Neutrophil (primary cell): ENCODE measurements at regions not wholly inside any gene's neighbourhood (a gene's known extent, or its start where the extent isn't known, plus 50 kb on each side); places are given as distances from the start of the nearest gene placed in this dataset.

Experiments used
- H3K27ac ChIP-seq: fragments of 200-600 bp; sonication (generic); 2 replicates; pipeline ENCODE4 v1.5.1; 2016; ENCODE audit warnings: mild to moderate bottlenecking, moderate library complexity
- H3K27me3 ChIP-seq: fragments of 200-600 bp; sonication (generic); 2 replicates; pipeline ENCODE4 v1.6.0; 2016; ENCODE audit warnings: mild to moderate bottlenecking
- H3K36me3 ChIP-seq: fragments of 200-600 bp; sonication (generic); 2 replicates; pipeline ENCODE4 v1.5.1; 2017
- H3K4me1 ChIP-seq, 2 experiments: fragments of 200-600 bp in 1 of 2; sonication (generic) in 1 of 2; 1 replicate in 1 of 2; 2 replicates in 1 of 2; pipeline versions ENCODE4 v1.5.1 to v1.6.1; 2013 to 2016; ENCODE audit warnings: low read depth in 1 of 2, low read length in 1 of 2, mild to moderate bottlenecking in 1 of 2, moderate library complexity in 1 of 2; ENCODE audit not compliant: control insufficient read depth in 1 of 2, insufficient read depth in 1 of 2
- H3K4me3 ChIP-seq, 2 experiments: fragments of 200-600 bp in 1 of 2; sonication (generic) in 1 of 2; 1 replicate in 1 of 2; 2 replicates in 1 of 2; pipeline ENCODE4 v1.5.1; 2013 to 2016; ENCODE audit warnings: low read depth in 1 of 2, low read length in 1 of 2, mild to moderate bottlenecking in 1 of 2, moderate library complexity in 1 of 2
- H3K9me3 ChIP-seq: fragments of 200-600 bp; sonication (generic); 2 replicates; pipeline ENCODE4 v1.5.1; 2016
- TF ChIP-seq, protein P1 (sequence below): fragments of 200-600 bp; sonication (generic); IDR thresholded peaks from 2 replicates; pipeline ENCODE4 v1.5.1; 2016; ENCODE audit warnings: antibody characterized with exemption

DNA sequence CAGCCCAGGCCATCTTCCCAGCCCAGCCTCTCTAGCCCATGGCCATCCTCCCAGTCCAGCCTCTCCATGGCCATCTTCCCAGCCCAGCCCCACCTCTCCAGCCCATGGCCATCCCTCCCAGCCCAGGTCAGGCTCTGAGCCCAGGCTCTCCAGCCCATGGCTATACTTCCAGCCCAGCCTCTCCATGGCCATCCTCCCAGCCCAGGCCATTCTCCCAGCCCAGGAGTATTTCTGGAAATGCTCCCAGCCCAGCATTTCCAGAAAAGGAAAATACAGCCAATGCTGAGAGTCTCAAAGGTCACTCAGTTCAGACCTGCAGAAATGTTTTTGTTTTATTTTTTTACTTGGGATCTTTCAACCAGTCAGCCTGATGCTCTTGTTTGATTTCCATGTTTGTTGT lies 70.0 kb upstream of the ZNF281 start:
- Histone ChIP-seq H3K4me1 (no peaks in the 10 kb centered on the region), H3K27ac (no peak overlapping the region), H3K27me3 (no peaks in the 10 kb centered on the region), H3K9me3 (no peaks in the 10 kb centered on the region), H3K36me3 (no peaks in the 10 kb centered on the region), H3K4me3 (no peak overlapping the region)
- TF ChIP-seq, protein P1, sequence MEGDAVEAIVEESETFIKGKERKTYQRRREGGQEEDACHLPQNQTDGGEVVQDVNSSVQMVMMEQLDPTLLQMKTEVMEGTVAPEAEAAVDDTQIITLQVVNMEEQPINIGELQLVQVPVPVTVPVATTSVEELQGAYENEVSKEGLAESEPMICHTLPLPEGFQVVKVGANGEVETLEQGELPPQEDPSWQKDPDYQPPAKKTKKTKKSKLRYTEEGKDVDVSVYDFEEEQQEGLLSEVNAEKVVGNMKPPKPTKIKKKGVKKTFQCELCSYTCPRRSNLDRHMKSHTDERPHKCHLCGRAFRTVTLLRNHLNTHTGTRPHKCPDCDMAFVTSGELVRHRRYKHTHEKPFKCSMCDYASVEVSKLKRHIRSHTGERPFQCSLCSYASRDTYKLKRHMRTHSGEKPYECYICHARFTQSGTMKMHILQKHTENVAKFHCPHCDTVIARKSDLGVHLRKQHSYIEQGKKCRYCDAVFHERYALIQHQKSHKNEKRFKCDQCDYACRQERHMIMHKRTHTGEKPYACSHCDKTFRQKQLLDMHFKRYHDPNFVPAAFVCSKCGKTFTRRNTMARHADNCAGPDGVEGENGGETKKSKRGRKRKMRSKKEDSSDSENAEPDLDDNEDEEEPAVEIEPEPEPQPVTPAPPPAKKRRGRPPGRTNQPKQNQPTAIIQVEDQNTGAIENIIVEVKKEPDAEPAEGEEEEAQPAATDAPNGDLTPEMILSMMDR: no peak

DNA sequence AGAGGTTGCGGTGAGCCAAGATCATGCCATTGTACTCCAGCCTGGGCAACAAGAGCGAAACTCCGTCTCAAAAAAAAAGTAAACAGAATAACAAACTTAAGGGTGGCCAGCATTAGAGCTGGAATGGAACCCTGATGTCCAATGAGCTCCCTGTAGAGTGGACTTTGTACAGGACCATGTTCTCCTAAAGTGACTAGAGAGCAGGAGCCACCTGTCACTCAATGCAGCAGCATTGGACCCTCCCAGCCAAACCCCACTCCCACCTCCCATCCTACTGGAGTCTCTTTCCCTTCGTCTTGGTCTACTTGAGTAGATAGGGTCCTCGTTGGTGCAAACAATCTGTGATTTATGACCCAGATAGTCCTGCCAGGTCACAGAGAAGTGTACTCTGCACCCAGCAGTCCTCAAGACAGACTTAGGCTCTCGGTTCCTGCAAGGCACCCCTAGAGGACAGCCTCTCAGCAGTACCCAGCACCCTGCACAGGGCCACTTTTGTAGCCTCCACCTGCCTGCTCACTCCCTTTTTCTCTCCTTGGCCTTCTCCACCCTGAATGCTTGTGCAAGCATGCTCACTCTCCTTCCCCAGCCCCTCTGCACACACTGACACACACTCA lies 69.2 kb upstream of the ZNF281 start:
- TF ChIP-seq, protein P1: no peak
- H3K9me3 ChIP-seq: no peaks in the 10 kb centered on the region
- H3K27me3 ChIP-seq: no peaks in the 10 kb centered on the region
- no peaks in the 10 kb centered on the region for H3K4me1 ChIP-seq
- H3K27ac ChIP-seq: no peak overlapping the region
- no peak overlapping the region for H3K4me3 ChIP-seq
- H3K36me3 ChIP-seq: no peaks in the 10 kb centered on the region

DNA sequence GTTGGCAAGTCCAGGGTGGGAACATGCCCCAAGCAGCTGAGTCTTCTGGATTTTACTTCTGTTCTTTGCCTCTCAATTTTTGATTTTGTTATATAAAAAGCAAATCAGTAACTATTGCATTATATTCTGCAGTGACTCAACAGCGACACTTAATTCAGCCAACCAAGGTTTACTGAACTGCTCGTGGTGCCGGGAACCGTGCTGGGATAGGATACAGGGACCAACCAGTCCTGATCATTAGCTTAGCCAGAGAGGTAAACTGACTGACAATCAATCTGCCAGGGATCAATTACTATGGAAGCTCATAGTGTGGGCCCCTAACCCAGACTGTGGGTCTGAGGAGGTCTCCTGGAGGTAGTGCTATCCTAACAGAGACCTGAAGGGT lies 68.4 kb upstream of the ZNF281 start:
- no peaks in the 10 kb centered on the region for H3K4me1 ChIP-seq
- H3K4me3 ChIP-seq: no peak overlapping the region
- H3K36me3 ChIP-seq: no peaks in the 10 kb centered on the region
- TF ChIP-seq, protein P1: no peak
- H3K27me3 ChIP-seq: no peaks in the 10 kb centered on the region
- no peak overlapping the region for H3K27ac ChIP-seq
- H3K9me3 ChIP-seq: no peaks in the 10 kb centered on the region

DNA sequence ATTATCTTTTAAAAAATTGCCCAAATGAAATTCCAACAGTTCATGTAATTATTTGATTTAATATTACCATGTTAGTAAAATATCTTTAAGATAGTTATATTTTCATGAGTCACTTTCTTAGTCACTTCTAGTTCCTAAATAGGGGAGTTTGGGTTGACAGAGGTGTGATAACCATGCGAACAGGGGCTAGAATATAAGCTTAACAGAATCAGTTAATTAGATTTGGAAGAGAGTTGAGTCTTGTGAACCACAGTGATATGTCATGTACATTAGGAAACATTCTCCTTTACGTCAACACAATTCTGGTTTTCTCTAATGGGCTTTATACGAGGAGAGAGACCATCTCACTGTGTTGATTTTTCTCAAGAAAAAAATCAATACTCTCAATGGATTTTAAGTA lies 64.8 kb upstream of the ZNF281 start:
- no peaks in the 10 kb centered on the region for H3K4me1 ChIP-seq
- H3K9me3 ChIP-seq: no peaks in the 10 kb centered on the region
- H3K27me3 ChIP-seq: no peaks in the 10 kb centered on the region
- H3K36me3 ChIP-seq: no peaks in the 10 kb centered on the region
- H3K4me3 ChIP-seq: no peak overlapping the region
- no peak overlapping the region for H3K27ac ChIP-seq
- TF ChIP-seq, protein P1: no peak

DNA sequence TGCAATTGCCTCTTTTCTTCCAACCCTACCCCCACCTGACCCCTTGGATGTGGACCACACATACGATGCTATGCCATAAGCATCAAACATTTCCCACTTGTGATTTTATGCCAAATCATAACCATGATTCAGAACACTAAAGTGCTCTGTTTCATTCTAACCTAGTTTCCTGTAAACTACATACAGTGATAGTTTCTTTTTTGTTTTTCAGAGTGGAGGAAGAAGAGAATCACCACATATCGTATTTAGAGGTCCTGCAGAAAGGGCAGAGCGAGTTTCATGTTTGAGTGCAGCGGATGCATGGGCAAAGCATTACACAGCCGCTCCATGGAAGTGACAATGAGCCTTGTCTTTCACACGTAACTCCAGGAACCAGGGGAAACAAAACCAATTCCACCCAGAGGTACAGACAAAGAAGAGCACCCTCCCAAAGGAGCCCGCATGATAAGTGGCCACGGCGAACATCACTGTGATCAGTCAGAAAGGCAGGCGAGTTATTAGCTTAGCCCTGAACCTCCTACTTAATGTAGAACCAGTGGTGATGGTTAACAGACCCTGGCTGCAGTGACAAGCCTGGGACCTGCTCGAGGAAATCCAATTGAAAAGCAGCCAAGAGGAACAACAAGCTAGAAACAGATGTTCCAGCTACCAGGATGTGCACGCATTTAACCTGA lies 64.0 kb upstream of the ZNF281 start:
- Histone ChIP-seq H3K27ac (no peak overlapping the region), H3K4me3 (no peak overlapping the region), H3K4me1 (no peaks in the 10 kb centered on the region), H3K36me3 (no peaks in the 10 kb centered on the region), H3K27me3 (no peaks in the 10 kb centered on the region), H3K9me3 (no peaks in the 10 kb centered on the region)
- TF ChIP-seq, protein P1: no peak
